GM12891 (cell line): ENCODE measurements at regions not wholly inside any gene's neighbourhood (a gene's known extent, or its start where the extent isn't known, plus 50 kb on each side); places are given as distances from the start of the nearest gene placed in this dataset.

ENCODE experiments used
- DNase-seq: peaks from one replicate; pipeline ENCODE4 v3.0.0; 2011; ENCODE audit warnings: low spot score; ENCODE audit not compliant: insufficient read length
- FAIRE-seq: peaks from 2 replicates; lab custom pipeline; 2011; peaks lifted over from hg19 to GRCh38; lab: Jason Lieb, UNC
- PAX5 ChIP-seq: IDR thresholded peaks from 2 replicates; pipeline ENCODE4 v1.6.1; 2011; ENCODE audit warnings: low read length, moderate library complexity, mild to moderate bottlenecking; ENCODE audit not compliant: insufficient read depth, severe bottlenecking
- POLR2A ChIP-seq: IDR thresholded peaks from 2 replicates; pipeline ENCODE4 v1.6.1; 2011; ENCODE audit warnings: low read depth, low read length, control low read depth
- POLR2AphosphoS5 ChIP-seq: IDR thresholded peaks from 2 replicates; pipeline ENCODE4 v1.6.1; 2011; ENCODE audit warnings: low read depth, low read length, control low read depth
- POU2F2 ChIP-seq: IDR thresholded peaks from 2 replicates; pipeline ENCODE4 v1.6.1; 2011; ENCODE audit warnings: low read depth, mild to moderate bottlenecking, control low read depth, low read length, moderate library complexity
- SPI1 ChIP-seq: IDR thresholded peaks from 2 replicates; pipeline ENCODE4 v1.6.1; 2011; ENCODE audit warnings: low read depth, low read length, control low read depth
- TAF1 ChIP-seq: IDR thresholded peaks from 2 replicates; pipeline ENCODE4 v1.6.1; 2011; ENCODE audit warnings: low read depth, low read length, control low read depth

DNA sequence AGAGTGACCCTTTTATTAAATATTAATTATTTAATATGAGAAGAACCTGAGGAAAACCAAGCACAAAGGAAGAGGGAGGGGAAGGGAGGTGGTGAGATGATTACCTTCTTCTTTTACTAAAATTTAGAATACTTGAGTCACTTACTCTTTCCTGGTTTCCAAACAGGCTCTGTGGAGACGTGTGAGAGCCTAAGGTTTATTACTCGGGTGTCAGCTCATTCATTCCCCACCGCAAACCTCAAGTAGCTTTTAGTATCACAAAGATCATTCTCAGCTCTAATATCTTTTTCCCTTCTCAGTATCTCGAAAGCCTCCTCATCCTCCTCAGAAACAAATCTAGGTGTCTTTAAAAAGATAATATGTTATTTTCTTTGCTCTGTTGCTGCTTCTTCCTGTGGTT, 497.2 kb upstream of the JARID2 start:
- FAIRE-seq (no peak), DNase-seq (no peak)
- TF ChIP-seq POLR2AphosphoS5 (no peak), POU2F2 (no peak), SPI1 (no peak), PAX5 (no peak), TAF1 (no peak), POLR2A (no peak)

DNA sequence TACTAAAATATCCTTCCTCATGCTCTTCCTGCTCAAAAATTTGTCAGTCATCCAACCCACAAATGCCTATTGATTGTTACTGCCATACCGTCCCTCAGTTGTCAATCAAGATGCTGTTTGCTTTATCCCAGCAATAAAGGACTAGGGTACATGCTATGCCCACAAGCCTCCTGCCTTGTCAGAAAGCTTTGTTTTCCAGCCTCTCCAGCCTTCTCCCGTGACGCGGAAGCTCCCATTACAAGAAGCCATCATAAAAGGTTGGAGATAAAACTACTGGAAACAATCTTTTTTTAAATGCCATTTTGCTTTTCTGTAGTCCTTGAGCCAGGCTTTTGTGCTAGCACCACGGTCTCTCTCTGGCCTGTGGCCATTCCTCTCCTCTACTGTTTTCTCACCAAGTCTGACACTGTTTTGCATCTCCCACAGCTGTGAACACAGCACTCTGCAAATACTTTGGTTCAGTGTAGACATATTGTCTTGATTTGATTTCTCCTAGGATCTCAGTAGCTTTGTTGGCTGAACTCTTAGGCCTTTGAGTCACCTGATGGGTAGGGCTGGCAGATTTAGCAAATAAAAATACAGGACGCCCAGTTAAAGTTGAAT, 495.7 kb upstream of the JARID2 start:
- FAIRE-seq = no peak
- no peak for DNase-seq
- TF ChIP-seq TAF1 = no peak

DNA sequence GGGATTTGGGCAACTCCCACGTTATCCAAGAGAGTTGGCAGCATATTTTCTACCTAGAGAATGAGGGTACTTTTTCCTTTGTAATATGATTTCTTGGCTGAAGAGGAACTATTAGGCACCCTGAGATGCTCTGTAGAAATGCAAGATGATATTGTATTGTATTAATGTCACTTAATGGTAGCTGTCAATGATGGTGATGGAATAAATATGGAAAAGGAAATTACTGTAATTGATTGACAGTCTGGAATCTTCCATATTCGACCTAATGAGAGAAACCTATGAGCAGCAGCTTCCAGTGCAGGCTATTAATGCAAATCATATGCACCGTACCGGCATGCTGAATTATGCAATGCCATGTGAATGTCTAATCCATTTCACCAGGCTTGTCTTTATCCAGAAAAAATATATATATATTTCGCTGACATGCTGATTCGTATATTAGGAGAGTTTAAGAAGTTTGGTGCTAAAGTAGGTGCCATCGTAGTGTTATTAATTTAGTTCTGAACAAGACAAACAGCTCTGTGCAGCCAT, 494.2 kb upstream of the JARID2 start:
- DNase-seq (no peak), FAIRE-seq (peak; percentile 9)
- TF ChIP-seq PAX5 = no peak
- TF ChIP-seq POLR2A = no peak
- no peak for TF ChIP-seq TAF1
- TF ChIP-seq POLR2AphosphoS5 = no peak
- no peak for TF ChIP-seq POU2F2
- no peak for TF ChIP-seq SPI1

DNA sequence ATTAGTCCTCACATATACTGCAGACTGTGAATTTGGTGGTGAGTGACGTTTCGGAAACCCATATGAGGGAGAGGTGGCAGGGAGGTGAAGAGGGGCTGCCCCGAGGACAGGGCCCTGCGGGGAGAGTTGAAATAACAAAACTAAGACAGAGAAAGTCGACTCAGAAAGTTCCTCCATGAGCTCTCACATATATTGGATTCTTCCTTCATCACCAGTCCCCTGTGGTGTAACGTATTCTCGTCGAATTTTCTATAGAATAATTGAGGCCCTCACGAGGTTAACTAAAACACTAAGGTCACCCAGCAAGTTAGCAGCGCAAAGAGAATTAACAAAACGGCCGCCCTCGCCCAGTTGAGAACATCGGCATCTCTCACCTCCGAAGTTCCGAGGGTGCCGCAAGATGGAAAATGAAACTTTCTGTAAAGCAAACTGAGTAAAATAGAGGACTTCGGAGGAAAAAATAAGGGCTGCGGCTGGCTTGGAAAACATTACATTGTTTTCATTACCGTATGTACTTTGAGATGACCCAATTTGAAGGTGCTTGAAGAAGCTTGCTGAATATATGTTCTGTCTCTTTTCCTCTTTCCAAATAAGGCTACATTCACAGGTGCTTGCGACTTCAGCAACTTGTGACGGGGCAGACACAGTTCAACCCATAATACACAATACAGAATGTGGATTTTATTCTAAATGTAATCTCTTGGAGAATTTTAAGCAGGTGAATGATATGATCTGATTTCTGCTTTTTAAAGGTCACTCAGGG, 490.9 kb upstream of the JARID2 start:
- no peak for TF ChIP-seq SPI1
- no peak for TF ChIP-seq POLR2A
- no peak for TF ChIP-seq POU2F2
- no peak for TF ChIP-seq POLR2AphosphoS5
- no peak for TF ChIP-seq PAX5
- DNase-seq (no peak), FAIRE-seq (no peak)

DNA sequence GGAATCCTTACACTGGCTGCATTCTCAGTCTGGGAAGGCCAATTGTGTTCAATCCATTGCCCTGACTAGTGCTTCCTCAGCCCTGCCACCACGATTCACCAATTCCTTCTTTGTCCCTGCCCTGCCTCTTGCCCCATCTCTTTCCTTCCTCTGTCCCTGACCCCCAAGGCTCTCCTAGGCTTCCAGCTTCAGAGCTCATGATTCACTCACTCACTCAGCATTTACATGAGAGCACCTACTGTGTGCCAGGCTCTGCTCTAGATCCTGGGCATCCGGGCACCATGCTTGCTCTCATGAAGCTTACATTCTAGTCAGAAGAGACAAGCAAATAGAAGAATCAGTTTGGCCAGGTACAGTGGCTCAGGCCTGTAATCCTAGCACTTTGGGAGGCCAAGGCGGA, 489.5 kb upstream of the JARID2 start:
- FAIRE-seq (no peak), DNase-seq (no peak)
- no peak for TF ChIP-seq POU2F2
- no peak for TF ChIP-seq POLR2AphosphoS5
- no peak for TF ChIP-seq PAX5
- TF ChIP-seq POLR2A = no peak
- no peak for TF ChIP-seq TAF1
- no peak for TF ChIP-seq SPI1

DNA sequence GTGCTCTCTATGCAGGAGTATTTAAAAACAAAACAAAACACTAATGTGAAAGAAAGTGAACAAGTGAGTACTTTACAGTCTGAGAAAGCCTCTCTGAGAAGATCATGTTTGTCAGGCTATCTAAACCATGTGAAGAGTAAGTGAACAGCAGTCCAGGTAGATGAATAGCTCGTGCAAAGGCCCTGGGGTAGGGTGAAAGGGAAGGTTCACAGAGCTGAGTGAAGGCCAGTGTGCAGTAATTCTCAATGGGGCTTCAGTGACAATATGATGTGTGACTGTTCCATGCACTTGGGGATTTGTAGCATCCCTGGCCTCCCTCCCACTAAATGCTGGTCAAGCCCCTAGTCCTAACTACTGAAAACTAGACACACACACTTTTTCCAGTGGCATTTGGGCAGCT, 488.9 kb upstream of the JARID2 start:
- TF ChIP-seq PAX5 (no peak), POLR2A (no peak), POU2F2 (no peak), TAF1 (no peak), POLR2AphosphoS5 (no peak), SPI1 (no peak)
- FAIRE-seq (no peak), DNase-seq (no peak)

DNA sequence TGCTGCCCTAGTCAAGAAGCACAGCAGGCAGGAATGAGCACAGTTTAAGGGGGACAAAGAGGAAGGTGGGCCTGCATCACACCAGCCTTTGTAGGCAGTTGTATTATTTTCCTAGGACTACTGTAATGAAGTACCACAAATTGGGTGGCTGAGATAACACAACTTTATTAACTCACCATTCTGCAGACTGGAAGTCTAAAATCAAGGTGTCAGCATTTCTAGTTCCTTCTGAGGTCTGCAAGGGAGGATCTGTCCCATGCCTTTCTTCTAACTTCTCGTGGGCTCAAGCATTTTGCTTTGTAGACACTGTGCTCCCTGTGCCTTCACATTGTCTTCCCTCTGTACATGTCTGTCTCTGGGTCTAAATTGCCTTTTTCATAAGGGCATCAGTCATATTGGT, 488.5 kb upstream of the JARID2 start:
- TF ChIP-seq SPI1 (no peak), PAX5 (no peak), POU2F2 (no peak), TAF1 (no peak)
- FAIRE-seq (no peak), DNase-seq (no peak)

DNA sequence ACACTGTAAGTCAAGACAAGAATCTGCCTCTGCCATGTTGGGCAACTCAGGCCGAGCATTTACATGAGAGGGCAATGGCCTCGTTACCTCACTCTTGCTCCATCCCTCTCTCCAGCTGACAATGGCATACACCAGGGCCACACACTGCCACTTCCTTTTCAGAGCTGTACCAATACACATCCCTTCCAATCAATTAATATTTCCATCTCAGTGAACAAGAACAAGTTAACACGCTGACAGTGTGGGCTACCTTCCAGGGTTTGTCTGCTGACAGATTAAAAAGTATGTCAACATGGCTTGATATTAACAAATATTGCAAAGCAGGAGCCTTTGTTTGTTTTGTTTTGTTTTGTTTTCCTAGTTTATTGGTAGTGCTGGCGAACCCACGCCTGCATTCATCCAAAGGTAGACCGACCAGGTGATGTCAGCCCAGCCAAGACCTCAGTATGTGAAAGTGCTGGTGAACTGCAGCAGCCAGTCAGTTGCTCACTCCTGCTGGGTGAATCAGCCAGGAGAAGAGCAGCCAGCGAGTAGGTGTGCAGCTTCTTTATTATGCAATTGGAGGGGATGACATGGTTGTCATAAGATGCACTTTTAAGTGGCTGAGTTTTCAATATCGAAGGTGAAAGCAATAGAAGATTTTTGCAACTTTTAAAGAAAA, 487.3 kb upstream of the JARID2 start:
- FAIRE-seq = no peak
- no peak for TF ChIP-seq PAX5
- TF ChIP-seq TAF1 = no peak
- TF ChIP-seq POLR2AphosphoS5 = no peak
- TF ChIP-seq POU2F2 = no peak
- no peak for TF ChIP-seq SPI1
- TF ChIP-seq POLR2A = no peak
- no peak for DNase-seq

DNA sequence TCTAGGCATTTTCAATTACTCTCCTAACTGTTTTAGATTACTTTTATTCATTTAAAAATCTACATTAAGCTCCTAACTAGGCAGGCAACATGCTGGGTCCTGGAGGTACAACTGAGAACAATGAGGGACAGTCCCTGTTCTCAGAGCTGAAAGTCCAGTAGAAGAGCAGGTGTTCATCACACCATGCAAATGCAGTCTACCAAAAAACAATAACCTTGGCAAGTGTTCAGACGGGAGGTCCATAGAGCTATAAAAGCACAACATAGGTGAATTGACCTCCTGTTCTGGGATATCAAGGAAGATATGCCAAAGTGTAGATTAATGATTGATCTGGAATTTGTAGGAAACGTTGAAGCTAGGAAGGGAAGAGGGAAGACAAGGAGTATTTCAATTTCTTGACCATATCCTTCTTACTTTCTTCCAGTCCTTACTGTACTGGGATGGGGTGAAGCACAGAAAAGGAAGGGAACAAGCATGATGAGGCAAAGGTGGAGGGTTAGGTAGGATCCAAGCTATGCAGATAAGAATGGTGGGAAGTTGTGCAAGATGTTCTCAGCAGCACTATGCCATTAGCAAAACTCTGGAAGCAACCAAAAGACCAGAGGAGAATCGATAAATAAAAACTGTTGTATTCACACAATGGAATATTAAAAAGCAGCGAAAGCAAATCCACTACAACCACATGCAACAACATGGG, 485.7 kb upstream of the JARID2 start:
- TF ChIP-seq POU2F2 (0 out of 2 replicates have a peak, but pooled peaks have one; percentile 37), POLR2AphosphoS5 (no peak), PAX5 (no peak)
- FAIRE-seq = no peak
- DNase-seq = no peak

DNA sequence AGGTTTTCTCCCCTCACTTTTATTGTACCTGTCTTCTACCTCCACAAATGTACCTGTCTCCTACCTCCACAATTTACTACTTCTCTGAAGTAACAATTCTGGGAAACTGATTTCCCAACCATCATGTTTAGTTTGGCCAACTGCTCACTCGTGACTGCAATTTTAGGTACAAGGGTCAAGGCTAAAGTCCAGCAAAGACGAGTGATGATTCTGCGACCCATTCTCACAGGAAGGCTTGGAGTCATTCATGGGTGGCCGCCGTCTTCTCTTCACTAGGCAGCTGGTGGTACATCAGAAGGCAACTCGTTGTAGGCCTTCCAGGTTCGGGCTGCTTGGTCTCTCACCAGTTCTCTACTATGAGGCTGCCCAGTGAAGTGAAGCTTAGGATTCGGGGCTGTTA, 483.8 kb upstream of the JARID2 start:
- TF ChIP-seq POU2F2 (no peak), POLR2AphosphoS5 (no peak), POLR2A (no peak), TAF1 (no peak), PAX5 (no peak), SPI1 (no peak)
- FAIRE-seq (no peak), DNase-seq (no peak)
